ACHN (cell line): ENCODE measurements at regions not wholly inside any gene's neighbourhood (a gene's known extent, or its start where the extent isn't known, plus 50 kb on each side); places are given as distances from the start of the nearest gene placed in this dataset.

Experiments used
- DNase-seq: peaks from one replicate; pipeline ENCODE4 v3.0.0-alpha.2; 2015
- in situ Hi-C: cut with HindIII; loops from 2 replicates; pipeline ENCODE4 v1.10.0; 2017; ENCODE audit warnings: low sequenced_read_pairs, low pct_ligation_motif_present, low pct_unique_long_range_greater_than_20kb

DNA sequence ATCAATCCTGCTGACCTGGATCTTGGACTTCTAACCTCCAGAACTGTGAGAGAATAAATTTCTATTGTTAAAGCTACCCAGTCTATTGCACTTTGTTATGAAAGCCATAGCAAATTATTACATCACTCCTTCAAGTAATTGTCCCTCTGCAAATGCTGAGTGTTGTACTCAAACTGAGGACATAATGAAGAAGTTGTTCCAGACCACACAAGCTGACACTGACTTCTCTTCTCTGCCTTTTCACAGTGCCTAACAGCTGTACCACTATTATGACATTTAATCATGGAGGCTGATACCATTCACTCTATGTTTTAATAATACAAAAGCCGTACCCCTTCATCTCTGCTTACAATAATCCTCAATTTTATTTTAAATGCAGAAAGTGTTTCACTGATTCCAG is 424.1 kb upstream of the PIK3C3 start:
- DNase-seq = no peak
- in situ Hi-C loops = no loop called here

- no peak for DNase-seq
- in situ Hi-C loops = no loop called here
These were observed 425.9 kb upstream of the PIK3C3 start for GRCh38 chr18:41529093-41529492.

- no peak for DNase-seq
- in situ Hi-C loops = no loop called here
These were observed 429.0 kb upstream of the PIK3C3 start for GRCh38 chr18:41526054-41526453.

DNA sequence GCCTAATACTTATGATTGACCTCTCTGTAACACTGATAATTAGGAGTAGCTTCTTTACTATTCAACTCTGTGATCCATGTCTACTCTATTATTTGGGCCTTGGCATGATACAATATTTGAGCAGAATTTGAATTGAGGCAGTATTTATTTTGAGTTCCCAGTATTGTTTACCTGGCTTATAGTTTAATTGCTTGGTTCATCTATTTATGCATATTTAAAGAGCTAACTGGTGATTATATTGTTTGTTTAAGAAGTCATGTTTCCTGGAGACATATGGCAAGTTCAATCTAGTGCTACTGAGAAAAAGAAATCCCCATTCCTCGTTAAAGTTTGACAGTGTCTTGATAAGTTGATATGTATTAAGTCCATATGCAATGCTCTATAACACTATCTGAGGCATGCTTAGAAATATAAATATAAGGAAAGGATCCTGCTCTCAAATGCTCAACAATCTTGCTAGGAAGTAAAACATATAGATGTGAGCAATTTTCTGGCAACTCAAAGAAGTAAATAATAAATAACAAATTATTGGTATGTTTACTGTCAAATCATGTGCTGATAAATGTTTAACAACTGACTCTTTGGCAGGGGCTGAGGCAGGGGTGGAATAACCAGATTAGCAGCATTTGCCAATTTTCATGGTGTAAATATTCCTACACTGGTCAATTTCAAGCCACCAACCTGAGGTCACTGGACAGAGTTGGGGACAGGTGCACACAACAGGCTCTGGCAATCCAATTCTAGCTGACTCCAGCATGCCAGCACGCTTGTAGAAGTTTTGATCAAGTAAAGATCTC is 430.2 kb upstream of the PIK3C3 start:
- in situ Hi-C loops = no loop called here

GRCh38 chr18:41517142-41517541 is 437.9 kb upstream of the PIK3C3 start:
- no peak for DNase-seq
- in situ Hi-C loops = no loop called here

More for the DNA sequence above, 430.2 kb upstream of the PIK3C3 start:
- DNase-seq = no peak

GRCh38 chr18:41513438-41513837 is 441.6 kb upstream of the PIK3C3 start:
- in situ Hi-C loops = no loop called here
- no peak for DNase-seq

GRCh38 chr18:41504316-41504715 is 450.7 kb upstream of the PIK3C3 start:
- in situ Hi-C loops = no loop called here
- DNase-seq = no peak

DNA sequence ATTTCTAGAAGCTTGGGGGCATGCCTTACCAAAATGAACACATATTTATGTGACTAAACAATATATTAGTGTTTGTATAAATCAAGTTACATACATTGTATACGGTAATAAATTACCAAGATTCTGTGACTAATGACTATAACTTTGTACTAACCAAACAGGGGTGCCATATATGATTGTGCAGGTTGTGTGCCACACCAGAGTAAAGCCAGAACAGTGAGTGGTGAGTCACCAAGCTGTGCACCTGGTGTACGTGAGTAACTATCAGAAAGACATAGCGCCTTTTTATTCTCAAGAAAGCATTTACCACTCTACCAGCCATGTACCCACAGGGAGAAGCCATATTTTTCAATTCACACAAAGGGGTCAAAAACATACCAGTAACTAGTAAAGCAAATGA is 453.2 kb upstream of the PIK3C3 start:
- in situ Hi-C loops = no loop called here
- no peak for DNase-seq

DNA sequence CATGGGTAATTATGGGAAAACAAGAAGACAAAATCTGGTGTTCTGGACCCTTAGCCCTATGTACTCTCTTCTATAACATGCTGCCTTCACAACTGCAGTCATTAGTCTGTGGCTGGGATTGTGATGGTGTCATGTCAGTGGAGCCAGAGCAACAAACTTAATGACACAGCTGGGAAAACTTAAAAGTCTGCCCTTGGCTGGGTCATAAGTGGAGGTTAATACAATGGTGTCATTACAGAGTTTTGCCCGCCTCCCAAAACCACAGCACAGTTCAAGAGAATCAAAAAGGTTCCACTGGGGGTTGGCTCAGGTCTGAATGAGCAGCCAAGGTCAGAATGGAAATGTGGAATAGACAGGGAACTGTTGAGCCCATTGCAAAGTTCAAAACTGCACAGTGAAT is 455.7 kb upstream of the PIK3C3 start:
- no peak for DNase-seq
- in situ Hi-C loops = no loop called here

DNA sequence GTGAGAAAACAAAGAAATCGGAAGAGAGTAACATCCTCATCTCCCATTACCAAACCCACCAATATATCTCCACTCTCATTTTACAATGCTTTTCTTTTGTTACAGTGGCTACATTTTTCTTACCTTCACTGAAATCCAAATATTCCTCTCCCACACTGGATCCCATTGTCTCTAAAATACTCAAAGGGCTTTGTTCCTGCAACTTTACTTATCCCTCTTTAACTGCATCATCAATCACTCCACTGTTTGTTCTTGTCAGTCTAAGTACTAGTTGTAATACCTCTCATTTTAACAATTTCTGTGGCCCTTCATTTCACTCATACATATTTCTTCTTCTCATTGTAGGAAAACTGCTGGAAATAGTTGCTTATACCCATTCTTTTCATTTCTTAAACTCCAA is 464.2 kb upstream of the PIK3C3 start:
- DNase-seq = no peak
- in situ Hi-C loops = no loop called here

DNA sequence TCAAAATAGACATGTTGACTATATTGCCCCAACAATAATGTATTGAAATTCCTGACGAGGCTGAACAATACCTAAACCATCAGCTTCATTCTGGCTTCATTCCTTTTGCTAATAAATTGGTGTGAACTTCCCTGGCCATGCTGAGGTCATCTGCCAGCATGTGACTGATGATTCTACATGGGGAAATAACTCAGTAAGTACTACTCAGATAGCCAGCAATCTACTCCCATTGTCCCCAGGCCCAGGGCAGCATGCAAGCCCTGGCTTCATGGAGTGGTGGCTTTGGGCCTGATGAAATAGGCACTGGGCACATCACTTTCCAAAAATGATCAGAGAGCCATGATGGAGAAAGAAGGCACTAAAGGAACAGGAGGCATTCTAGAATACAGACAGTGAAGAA is 468.5 kb upstream of the PIK3C3 start:
- DNase-seq = no peak
- in situ Hi-C loops = no loop called here

DNA sequence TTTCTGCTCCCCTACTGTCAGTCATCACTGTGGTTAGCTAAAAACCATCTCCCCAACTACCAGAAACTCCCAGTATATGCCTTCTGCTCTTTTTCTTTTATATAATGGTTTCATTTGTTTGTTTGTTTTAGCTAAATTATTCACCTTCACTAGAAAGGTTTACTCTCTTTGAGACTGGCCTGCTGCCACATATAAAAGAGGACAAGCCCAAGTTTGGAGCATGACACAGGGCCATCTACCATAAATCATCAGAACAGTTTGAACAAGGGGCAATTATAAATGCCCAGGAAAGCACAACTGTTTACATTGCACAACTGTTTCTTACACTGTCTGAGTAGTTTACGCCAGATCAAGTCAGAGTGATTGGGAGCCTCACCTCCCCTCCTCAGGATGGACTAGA is 471.0 kb upstream of the PIK3C3 start:
- in situ Hi-C loops = no loop called here
- DNase-seq = no peak

- no peak for DNase-seq
- in situ Hi-C loops = no loop called here
These were observed 472.5 kb upstream of the PIK3C3 start for GRCh38 chr18:41482501-41482900.

DNA sequence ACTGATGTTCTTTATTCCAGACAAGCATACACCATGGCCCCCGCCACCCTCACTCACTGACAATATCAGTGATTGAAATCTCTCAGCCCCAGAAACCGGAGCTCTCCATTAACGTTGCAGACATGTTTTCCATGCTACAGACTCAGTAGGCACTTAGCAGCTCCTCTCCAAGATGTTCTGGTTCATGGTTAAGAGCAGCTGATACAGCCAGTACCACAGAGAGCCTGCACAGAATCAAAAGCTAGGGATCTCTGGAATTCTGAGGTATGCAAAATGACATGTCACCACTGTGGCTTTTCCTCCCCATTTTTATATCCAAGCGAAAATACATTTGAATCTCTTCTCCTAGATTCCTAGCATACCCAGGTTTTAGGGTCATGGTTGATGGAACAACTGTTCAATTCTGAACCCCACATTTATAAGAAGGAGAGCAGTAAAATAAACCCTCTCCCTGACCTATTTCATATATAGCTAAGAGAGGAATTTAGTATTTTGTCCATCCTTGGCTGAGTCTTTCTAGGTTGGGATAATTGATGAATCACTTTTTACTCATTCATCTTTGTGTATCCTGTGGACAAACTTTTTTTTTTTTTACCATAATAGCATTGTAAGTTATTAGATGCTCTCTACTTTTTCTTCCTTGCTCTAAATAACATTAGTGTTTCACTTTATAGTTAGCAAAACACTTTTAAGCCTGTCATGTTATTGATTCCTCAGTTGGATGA is 488.4 kb upstream of the PIK3C3 start:
- in situ Hi-C loops = no loop called here
- no peak for DNase-seq

GRCh38 chr18:41465386-41465785 is 489.6 kb upstream of the PIK3C3 start:
- DNase-seq = no peak
- in situ Hi-C loops = no loop called here

DNA sequence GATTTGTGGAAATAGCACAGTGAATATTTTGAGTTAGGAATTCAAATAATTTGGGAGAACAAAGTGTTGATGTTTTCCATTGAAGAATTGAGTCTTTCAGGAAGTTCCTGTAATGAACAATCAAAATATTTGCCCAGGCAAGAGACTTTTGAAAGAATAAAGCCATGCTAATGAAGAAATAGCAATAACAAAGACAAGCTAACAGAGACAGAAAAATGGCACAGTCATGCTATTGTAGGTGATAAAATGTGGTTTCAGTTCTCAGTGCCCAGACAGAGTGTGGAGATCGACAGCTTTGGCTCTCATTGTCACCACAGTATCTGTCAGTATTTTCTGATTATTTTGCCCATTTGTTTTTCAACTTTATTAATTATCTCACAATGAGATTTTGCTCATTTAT is 490.8 kb upstream of the PIK3C3 start:
- in situ Hi-C loops = no loop called here
- DNase-seq = no peak

- in situ Hi-C loops = no loop called here
- no peak for DNase-seq
These were observed 492.1 kb upstream of the PIK3C3 start for GRCh38 chr18:41462946-41463345.

DNA sequence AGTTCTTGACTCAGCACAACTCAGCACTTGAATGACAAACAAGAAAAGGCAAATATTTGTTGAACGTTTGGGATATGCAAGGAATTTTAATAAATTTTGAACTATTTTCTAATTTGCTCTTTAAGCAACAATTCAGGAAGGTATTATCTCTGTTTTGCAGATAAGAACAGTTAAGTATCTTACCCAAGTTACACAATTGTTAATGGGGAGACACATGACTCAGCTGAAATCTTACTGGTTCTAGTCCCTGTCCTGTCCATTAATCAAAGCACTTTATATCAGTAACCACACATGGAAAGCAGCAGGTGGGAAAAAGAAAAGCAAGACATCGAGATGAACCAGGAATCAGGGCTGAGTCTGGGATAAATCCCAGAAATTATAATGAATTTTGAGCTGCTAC is 493.9 kb upstream of the PIK3C3 start:
- no peak for DNase-seq
- in situ Hi-C loops = no loop called here

- in situ Hi-C loops = no loop called here
- DNase-seq = no peak
These were observed 495.4 kb upstream of the PIK3C3 start for GRCh38 chr18:41459656-41460055.

DNA sequence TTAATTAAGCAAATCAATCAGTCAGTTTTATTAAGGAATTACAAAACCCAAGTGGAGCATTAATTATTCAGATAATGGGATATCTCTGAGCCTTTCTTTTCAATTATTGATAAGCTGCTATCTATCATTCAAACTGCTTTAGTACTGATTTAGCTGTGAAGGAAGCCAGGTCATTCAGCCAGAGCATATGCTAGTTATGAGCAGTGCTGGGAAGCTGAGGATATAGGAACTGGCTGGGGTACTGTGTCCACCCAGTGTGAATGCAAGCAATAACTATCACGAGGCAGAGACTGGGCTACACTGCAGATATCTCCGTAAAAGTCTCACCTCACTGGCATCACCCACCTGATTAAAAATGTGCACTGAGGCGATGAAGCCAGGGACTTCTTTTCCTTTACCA is 496.7 kb upstream of the PIK3C3 start:
- in situ Hi-C loops = no loop called here
- DNase-seq = no peak
